GM12801 (cell line): ENCODE measurements at regions not wholly inside any gene's neighbourhood (a gene's known extent, or its start where the extent isn't known, plus 50 kb on each side); places are given as distances from the start of the nearest gene placed in this dataset.

Experiments used
- TF ChIP-seq, protein P1 (sequence below): IDR thresholded peaks from one replicate; pipeline ENCODE4 v1.5.1; 2011; ENCODE audit warnings: control low read depth; ENCODE audit not compliant: insufficient read length; ENCODE audit errors: extremely low read depth

DNA sequence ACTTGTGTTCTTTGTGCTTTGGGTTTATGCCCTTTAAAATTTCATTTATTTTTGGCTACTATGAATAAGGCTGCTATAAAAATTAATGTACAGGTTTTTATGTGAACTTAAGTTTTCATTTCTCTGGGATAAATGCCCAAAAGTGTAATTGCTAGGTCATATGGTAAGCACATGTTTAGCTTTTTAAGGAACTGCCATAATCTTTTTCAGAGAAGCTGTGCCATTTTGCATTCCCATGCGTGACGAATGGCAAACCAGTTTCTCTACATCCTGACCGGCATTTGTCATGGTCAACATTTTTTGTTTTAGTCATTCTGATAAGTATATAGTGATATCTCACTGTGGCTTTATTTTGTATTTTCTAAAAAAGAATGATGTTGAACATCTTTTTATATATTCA is 236.0 kb upstream of the SGK1 start:
- TF ChIP-seq, protein P1, sequence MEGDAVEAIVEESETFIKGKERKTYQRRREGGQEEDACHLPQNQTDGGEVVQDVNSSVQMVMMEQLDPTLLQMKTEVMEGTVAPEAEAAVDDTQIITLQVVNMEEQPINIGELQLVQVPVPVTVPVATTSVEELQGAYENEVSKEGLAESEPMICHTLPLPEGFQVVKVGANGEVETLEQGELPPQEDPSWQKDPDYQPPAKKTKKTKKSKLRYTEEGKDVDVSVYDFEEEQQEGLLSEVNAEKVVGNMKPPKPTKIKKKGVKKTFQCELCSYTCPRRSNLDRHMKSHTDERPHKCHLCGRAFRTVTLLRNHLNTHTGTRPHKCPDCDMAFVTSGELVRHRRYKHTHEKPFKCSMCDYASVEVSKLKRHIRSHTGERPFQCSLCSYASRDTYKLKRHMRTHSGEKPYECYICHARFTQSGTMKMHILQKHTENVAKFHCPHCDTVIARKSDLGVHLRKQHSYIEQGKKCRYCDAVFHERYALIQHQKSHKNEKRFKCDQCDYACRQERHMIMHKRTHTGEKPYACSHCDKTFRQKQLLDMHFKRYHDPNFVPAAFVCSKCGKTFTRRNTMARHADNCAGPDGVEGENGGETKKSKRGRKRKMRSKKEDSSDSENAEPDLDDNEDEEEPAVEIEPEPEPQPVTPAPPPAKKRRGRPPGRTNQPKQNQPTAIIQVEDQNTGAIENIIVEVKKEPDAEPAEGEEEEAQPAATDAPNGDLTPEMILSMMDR: no peak

DNA sequence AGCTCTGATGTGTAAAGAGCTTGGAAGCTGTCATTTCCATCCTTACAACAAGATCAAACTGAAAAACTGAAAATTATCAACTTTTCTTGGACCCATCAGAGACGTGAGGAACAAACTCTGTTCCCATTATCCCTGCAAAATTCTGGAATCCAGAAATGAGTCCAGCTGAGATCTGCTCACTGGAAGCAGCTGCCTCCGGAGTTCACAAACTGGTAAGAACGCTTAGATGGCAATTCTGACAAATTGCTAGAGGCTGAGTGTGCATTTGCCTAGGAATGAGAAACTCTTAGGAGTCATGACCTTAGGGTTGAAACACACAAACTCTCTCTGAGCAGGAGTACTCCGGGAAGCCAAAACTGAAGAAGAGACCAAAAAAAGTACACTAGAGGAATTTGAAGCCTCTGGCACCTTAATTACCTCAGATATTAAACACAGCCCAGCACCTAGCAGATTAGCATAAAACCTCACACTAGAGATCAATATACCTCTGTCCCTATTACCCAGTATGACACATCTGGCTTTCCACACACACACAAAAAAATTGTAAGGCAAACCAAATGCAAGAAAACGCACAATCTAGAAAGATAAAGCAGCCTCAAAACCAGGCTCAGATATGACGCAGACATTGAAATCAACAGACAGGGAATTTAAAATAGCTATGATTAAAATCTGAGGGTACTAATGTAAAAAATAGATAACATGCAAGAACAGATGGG is 233.5 kb upstream of the SGK1 start:
- TF ChIP-seq, protein P1: no peak

DNA sequence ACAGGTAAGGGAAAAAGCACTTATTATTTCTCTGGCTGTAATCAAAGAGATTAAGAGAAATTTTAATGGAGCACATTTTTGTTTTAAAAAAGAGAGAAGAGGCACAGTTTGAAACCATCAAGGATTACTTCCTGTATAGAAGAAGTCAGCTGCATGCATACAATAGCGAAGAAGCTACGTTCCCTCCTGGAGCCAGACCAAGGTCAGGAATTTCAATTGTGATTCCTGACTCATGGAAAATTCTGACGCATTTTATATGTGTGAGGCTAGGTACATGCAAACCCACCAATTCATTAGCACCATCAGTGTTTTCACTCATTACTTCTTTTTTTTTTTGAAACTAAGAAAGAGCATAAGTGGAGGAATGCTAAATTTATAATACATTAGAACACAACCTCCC is 232.7 kb upstream of the SGK1 start:
- TF ChIP-seq, protein P1: no peak

DNA sequence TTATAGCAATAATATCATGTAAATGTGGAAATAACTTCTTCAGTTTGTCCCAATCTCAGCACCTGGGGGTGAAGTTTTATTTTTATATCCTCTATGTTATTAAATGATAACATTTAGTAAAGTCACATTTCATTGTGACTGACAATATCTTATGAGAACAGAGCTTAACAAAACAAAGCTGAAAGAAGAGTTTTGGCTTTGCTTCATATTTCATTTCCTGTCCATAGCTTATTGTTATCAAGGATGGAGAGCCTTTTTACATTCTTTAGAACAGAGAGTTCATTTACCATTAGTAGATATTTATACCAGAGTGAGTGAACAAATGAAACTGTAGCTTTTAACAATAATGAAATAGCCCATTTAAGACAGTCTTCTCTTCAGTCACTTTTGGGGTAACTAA is 231.9 kb upstream of the SGK1 start:
- TF ChIP-seq, protein P1: no peak

DNA sequence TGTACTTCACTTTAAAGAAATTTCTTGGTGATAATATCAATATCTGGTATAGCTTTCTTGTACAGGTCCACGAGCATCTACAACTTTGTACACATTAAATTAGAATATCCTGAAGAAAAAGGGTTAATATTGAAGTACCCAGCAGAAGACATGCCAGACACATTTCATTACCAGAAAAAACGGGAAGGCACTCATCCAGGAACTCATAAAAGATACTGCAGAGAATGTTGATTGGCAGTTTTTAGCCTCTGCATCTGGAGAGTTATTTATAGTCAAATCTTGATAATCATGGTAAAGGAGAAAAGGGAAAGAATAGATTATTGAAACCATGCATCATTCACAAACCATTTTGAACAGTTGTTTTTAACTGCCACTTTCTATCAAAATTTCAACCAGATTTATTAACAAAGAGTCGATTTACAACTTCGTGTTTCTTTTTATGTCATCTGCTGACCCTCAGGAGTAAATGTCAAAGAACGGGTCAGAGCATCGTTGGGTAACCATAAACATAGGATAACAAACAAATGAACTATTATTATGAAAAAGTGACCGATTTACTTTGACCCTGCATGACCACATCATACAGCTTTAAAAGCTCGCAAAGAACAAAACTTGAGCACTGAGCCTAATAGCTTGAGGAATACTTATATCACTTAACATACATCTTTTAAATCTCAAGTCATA is 229.2 kb upstream of the SGK1 start:
- TF ChIP-seq, protein P1: no peak

DNA sequence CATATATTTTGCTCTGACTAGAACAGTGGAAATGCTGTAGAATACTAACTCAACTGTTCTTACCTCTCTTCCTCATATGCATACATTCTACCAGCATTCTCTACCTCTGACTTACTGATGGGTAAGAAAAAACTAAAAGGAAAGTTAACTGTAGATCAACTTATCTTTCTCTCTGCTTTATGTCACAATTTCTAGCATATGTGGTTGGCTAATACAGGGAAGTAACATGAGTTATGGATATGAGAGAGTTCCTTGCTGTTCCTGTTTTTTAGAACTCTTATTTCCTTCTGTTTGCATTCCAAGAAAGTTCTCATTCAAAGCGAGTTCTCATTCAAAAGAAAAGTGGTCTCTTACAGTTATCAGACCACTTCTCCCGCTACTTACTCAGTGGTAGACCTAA is 226.8 kb upstream of the SGK1 start:
- TF ChIP-seq, protein P1: no peak

DNA sequence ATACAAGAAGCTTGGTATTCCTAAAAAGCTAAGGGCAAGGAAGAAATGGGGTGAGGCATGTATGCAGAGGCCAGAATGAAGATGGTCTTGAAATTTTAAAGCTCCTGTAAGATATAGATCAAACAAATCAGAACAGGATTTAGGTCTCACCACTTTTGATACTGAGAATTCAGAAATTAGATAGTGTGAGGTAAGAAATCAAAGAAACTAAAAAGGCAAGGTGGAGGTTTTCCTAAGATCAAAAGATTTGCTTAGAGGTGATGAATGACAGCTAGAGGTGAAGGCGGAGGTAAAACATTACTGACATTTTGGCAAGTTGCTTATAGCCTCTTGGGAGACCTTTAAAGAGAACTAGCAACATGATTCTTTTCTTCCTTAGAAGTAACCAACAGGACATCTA is 225.2 kb upstream of the SGK1 start:
- TF ChIP-seq, protein P1: no peak
